ENCODE measurements at regions not wholly inside any gene's neighbourhood (a gene's known extent, or its start where the extent isn't known, plus 50 kb on each side); places are given as distances from the start of the nearest gene placed in this dataset.

- TF ChIP-seq TAF1 (IDR thresholded peaks at IDR 0.05; ENCODE audit: low read depth) (no peak), CREB1 (IDR thresholded peaks at IDR 0.05; ENCODE audit: low read depth) (no peak)
These were observed 480.8 kb upstream of the FAT1 start for GRCh38 chr4:187204389-187204918.

All from Ishikawa (cell line).